DMS 273 (cell line): ENCODE measurements at regions not wholly inside any gene's neighbourhood (a gene's known extent, or its start where the extent isn't known, plus 50 kb on each side); places are given as distances from the start of the nearest gene placed in this dataset.
"Not testable (repeated sequence)": the region's sequence is repeated elsewhere in the genome, so short reads cannot be mapped to it uniquely, and the experiment has no call there.

Source experiments
- DNase-seq: peaks from one replicate; lab custom pipeline; 2025; ENCODE audit not compliant: unreplicated experiment; lab: John Stamatoyannopoulos, UW

- DNase-seq: no peak
Measured at GRCh38 chr1:73511038-73511437, 686.9 kb downstream of the LRRIQ3 start.

- peak; percentile 10 for DNase-seq
Measured at GRCh38 chr1:73500154-73500553, 697.8 kb downstream of the LRRIQ3 start.

- peak; percentile 3 for DNase-seq
Measured at GRCh38 chr1:73499671-73500070, 698.3 kb downstream of the LRRIQ3 start.

- no peak for DNase-seq
Measured at GRCh38 chr1:73491621-73492020, 706.4 kb downstream of the LRRIQ3 start.

GRCh38 chr1:73475316-73475870, 722.6 kb downstream of the LRRIQ3 start:
- no peak for DNase-seq

GRCh38 chr1:73472810-73473209, 725.2 kb downstream of the LRRIQ3 start:
- DNase-seq: no peak

GRCh38 chr1:73467731-73468130, 730.2 kb downstream of the LRRIQ3 start:
- DNase-seq: no peak

GRCh38 chr1:73463873-73464272, 734.1 kb downstream of the LRRIQ3 start:
- DNase-seq: no peak

GRCh38 chr1:73452522-73452921, 745.5 kb downstream of the LRRIQ3 start:
- no peak for DNase-seq

GRCh38 chr1:73450668-73451067, 747.3 kb downstream of the LRRIQ3 start:
- not testable (repeated sequence) for DNase-seq

GRCh38 chr1:73411479-73411878, 786.5 kb downstream of the LRRIQ3 start:
- DNase-seq: peak; percentile 71

- DNase-seq: peak; percentile 2
Measured at GRCh38 chr1:73401666-73402065, 796.3 kb downstream of the LRRIQ3 start.

GRCh38 chr1:73382966-73383365, 815.0 kb downstream of the LRRIQ3 start:
- DNase-seq: no peak

GRCh38 chr1:73366734-73367413, 831.1 kb downstream of the LRRIQ3 start:
- no peak for DNase-seq

GRCh38 chr1:73359001-73359400, 839.0 kb downstream of the LRRIQ3 start:
- no peak for DNase-seq

- DNase-seq: no peak
Measured at GRCh38 chr1:73356485-73356884, 841.5 kb downstream of the LRRIQ3 start.

GRCh38 chr1:73343947-73344346, 854.0 kb downstream of the LRRIQ3 start:
- DNase-seq: no peak

- DNase-seq: no peak
Measured at GRCh38 chr1:73333847-73334503, 864.0 kb downstream of the LRRIQ3 start.

- DNase-seq: no peak
Measured at GRCh38 chr1:73331726-73332125, 866.2 kb downstream of the LRRIQ3 start.

GRCh38 chr1:73327998-73328397, 870.0 kb downstream of the LRRIQ3 start:
- no peak for DNase-seq

GRCh38 chr1:73327180-73327793, 870.7 kb downstream of the LRRIQ3 start:
- DNase-seq: no peak

GRCh38 chr1:73326663-73327062, 871.3 kb downstream of the LRRIQ3 start:
- no peak for DNase-seq
